Stimulated activated CD4-positive, alpha-beta T cell treated with anti-CD3 and anti-CD28 coated beads, Interleukin-4, amount 100 ng/mL, for 4 hours (primary cell): ENCODE measurements at regions not wholly inside any gene's neighbourhood (a gene's known extent, or its start where the extent isn't known, plus 50 kb on each side); places are given as distances from the start of the nearest gene placed in this dataset.

Experiments used
- DNase-seq, 2 experiments: peaks; one replicate each; pipeline ENCODE4 v3.0.0-alpha.2; 2020

DNA sequence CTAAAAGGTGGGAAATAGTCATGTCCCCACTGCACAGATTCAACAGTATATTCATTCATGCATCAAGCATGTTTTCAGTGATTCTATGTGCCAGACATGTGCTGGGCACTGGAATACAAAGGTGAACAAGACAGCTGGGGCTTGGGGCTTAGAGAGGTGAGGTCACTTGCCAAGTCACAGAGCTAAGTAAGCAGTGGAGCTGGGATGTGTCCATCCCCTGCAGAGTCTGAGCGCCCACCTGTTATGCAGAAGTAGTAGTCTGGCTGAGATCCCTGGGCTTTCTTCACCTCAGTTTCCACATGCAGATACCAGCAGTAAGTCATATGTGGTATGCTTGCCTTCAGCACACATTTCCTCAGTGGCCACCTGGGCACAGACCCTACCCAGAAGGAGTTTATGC, 263.8 kb downstream of the DHX35 start:
- DNase-seq, result no peak

DNA sequence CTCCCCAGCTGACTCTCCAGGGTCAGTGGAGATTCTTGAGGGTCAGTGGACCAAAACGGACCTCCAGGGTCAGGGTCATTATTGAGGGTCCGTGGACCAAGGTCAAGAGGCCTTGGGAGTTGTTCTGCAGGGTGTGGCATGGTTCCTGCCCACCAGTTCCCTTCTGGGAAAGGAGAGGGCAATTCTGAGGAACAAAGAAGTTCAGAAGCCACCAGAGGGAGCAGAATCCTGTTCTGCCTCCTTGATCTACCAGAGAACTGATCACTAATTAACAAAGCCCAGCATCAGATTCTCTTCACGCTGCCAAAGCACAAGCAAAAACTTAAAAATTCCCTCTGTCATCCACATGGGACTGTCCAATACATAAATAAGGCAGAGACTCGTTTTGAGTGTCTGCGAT, 263.4 kb downstream of the DHX35 start:
- no peak for DNase-seq

DNA sequence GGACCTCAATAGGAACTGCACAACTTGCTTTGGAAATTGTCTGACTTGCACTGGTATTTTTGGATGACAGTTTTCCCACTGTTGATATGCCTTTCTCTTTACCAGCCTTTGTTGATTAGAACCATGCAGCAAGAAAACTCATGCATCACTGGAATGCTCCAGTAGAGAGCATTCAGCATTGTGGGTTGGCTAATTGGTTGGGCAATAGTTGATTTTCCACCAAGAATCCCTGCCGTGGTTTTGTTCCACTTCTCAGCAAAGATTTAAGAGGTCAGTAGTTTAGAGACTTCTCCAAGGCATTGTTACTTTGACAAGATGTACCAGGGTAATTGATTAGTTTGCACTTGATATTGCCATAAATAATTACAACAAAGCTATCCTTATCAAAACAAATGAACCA, 260.0 kb downstream of the DHX35 start:
- no peak for DNase-seq

DNA sequence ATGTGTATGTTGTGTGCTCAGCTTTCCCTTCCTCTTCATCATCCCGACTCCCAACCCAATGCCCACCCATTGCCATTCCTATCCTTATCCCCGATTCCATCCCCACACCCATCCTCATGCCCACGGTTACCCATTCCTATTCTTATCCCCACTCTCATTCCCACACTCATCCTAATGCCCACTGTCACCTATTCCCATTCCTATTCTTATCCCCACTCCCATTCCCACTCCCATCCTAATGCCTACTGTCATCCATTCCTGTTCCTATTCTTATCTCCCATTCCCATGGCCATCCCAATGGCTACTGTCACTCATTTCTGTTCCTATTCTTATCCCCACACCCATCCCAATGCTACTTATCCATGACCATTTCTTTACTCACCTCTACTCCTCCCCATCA, 254.1 kb downstream of the DHX35 start:
- DNase-seq, result no peak

DNA sequence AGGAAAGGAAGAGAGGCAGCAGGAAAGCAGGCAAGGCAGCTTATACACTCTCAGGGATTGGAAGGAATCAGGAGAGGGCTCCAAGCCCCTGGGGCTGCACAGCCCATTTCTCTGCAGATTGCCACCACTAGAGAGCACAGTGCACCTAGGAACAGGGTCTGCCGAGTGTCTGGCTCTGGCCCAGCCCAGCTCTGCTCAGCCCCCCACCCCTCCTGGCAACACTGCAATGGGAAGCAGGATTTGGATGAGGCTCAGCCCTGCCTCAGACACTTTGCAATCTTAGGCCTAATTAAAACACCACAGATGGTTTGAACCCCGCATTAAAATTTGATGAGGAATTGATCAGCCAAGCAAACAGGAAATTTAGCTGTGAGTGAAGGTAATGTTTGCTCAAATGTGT, 252.7 kb downstream of the DHX35 start:
- DNase-seq, result no peak

DNA sequence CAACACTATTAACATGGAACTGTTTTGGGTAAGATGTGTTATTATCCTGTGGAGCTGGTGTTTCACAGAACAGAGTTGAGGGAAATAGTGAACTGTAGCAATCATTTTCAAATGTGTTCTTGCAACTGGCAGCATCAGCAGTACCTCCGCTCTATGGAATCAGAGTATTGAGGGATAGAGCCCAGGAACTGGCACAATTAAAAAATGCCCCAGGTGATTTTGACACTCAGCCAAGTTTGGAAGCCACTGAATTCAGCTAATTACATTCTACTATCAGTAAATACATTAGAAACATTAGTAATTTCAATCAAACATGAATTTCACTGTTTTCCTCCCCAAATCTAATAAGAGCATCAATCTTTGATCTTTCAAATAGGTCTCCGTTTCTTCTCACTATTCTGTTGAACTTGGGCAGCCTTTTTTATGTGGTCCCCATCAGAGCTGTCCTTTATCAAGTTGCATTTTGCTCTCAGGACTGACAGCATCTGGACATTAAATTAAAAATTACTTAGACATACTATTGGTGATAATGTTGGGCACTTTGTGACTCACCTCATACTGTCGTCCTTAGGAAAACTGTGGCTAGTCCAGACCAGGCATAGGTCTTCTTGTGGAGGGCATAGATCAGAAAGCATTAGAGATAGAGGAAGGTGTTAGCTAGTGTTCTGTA, 251.5 kb downstream of the DHX35 start:
- no peak for DNase-seq

DNA sequence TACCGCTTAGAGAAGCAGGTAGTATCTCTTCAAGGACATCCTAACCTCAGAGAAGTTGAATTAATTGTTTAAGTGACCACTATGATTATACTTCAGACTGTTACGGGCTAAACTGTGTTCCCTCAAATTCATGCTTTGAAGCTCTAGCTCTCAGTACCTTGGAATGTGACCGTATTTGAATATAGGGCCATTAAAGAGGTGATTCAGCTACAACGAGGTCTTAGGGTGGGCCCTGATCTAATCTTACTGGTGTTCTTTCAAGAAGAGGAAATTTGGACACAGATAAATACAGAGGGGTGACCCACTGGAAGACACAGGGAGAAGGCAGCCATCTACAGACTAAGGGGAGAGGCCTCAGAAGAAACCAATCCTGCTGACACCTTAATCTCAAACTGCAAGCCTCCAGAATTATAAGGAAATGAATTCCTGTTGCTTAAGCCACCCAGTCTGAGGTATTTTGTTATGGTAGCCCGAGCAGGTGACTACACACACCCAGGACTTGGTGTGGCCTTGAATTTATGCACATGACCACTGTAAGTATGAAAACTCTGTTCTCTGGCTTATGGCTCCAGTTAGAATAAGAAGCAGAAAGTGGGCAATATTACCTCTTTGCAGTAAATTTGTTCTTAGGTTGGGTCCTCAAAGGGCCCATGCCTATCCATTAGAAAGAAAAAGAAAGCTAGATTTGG, 249.1 kb downstream of the DHX35 start:
- DNase-seq, result no peak

DNA sequence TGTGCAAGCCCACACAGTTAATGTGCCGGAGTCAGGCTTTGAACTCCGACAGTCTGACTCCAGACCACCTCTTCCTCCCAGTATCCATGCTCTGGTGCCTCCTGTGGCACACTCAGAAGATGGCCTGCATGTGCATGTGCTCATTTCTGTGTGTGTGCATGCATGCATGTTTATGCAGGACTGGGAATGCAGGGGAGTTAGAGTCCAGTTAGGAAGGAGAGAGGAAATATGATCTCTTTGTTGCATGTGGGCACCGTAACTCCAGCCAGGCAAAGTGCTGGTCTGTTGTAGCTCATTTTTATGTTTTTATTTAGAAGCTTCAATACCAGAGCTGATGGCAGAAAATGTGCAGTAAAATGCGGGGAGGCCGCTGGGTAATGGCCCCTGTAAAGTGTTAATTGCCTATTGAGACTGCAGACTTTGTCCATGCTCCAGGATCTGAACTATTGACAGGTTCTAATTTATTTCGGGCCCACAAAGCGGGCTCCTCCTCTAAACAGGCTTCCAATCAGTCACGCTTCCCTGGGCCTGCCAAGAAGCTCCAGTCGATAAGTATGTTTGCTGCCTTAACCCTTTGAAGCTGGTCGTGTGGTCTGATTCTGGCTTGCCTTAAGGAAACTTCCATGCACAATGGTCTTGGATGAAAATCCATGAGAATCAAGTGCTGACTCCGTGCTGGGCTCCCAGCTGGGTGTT, 248.3 kb downstream of the DHX35 start:
- DNase-seq, result no peak

DNA sequence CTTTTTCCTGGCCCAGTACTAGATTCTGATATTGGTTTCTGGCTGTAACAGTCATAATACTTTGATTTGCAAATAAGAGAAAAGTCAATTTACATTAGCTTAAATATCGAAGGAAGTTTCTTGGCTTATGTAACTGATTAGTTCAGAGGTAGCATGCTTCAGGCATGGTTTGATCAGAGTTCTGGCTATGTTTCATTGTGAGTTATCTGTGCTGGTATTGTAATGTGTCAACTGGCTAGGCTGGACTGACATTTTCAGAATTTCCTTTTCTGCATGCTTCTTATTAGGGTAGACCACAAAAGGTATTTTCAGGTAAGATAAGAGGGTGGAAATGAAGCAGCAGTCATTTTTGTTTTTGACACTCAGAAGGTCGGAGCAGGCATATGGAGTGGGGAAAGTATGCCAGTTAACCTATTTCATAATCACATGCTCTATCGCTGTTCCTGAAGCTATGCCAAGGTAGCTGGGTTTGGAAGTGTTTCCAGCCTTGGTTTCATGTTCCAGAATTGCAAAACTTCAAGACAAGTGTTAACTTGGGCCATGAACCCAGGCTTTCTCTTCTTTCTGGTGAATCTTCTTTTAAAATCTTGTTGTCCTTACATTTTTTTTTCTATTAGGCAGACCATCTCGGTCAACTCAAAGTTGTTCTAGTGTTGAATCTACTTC, 244.9 kb downstream of the DHX35 start:
- DNase-seq, result no peak

DNA sequence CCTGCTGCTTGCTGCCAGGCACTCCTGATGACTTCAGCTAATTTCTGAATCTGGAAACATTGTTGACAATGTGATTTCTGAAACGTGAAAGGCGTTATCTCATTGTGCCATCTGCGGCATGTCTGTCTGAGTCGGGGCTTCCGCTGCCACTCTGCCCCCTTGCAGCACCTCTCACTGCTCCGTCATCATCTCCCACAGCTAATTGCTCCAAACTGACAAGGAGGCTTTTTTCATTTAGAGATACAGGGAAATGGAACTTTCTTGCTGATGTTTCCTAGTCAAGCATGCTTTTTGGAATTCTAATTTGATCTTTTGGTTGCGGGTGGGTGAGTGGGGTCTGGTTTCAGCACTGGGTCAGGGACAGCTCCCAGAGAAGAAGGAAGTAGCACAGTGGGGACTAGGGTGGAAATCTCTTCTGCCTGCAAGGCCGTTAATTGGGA, 233.5 kb downstream of the DHX35 start:
- no peak for DNase-seq

DNA sequence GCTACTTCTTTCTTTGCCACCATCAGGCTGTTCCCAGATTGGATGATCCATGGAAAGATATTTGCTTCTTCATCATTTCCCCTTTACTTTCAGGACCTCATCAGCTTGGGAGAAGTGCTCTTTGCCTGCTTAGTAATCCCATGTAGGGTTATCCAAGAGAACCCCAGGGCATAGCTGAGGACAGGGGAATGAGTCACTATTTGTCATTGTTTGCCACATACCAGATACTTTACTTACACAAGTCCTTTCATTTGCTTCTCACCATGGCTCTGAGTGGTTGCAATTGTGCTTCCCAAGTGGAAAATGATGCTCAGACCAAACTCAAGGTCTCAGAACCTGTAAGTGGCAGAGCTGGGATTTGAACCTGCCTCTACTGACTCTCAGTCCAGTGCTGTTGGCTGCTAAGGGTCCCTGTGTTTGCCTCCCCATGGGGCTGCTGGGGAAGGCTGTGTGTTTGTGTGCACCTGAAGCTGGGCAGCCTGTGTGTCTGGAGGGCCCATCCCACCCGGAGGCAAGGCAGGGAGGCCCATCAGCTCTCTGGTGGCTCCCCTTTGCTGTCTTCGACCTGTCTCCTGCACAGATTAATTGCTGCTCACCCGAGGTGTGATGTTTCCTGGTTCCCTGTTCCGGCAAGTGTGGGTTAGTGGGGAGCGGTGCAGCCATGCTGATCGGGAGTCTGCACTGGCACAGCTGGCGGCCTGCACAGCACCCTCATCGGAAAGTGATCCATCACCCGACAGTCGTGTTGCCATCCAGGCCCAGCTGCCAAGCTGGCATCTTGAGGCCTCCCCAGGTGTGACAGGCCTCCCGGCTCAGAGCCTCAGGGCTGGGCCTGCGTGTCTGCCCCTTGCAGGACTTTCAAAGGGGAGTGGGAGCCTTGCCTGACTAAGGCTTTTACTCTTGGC, 228.8 kb downstream of the DHX35 start:
- no peak for DNase-seq

DNA sequence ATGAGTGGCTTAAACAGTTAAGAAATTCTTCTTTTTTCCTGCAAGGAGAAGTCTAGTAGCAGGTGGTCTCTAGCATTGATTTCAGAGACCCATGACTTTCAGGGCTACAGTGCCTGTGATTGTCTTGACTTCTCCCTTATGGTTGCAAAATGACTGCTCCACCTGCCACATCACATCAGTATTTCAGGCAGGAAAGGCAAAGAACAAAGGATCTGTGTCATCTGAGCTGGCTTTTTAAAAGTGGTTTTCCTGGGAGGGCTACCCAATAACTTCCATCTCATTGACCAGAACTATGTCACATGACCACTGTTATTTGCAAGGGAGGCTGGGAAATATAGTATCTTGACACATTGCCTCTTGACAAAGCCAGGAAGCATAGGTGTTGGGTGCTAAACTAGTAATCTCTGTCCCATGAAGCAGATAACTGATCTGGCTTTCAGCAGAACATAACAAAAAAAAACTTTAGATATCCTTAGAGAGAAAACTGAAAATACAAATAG, 226.2 kb downstream of the DHX35 start:
- no peak for DNase-seq

DNA sequence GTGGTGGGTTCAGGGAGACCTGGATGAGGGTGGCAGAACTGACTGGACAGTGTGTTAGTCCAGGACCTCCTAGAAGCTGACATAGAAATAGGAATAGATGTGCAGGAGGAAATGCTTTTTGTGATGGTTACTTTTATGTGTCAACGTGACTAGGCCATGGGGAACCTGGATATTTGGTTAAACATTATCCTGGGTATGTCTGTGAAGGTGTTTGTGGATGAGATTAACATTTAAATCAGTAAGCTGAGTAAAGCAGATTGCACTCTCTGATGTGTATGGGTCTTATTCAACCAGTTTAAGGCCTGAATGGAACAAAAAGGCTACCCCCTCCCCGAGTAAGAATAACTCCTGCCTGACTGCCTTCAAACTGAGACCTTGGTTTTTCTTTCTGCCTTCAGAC, 219.3 kb downstream of the DHX35 start:
- DNase-seq, result no peak

DNA sequence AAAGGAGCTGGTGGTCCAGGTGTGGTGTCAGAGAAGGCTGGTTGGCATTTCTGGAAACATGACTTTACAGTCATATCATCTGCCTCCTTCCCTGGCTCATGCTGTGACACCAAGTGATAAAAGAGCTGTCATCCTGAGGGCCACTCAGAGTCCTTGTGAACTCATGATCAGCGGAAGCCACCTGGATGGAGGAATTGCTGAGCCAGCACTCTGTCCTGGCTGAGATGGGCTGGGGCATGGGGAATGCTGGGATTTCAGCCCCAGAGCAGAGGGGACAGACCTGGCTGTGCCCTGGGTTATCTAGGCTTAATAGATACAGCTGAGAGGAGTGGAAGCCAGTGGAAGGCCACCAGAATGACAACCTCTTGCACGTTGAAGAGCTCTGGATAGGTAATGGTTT, 214.3 kb downstream of the DHX35 start:
- no peak for DNase-seq

DNA sequence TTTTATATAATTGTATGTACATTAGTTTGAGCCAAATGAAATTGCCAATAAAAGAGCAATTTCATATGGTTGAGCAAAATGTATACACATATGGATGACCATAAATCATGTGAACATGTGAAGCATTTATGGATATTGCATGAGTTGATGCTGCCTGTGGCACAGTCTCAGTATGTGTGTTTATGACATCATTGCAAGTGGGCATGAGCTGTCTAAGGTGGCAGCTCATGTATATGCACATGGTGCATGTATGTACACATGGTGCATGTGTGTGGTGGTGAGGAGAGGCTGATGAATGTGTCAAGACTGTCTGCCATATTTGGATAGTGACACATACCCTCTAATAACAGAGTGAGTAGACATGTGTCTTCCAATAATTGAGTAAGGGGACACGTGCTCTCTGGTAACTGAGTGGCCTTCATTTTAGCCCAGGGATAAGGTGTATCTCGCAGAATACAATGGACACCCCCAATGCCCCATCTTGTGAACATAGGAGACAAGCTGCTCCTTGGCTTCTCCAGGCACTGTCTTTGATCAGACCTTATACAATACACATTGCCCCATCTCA, 208.8 kb downstream of the DHX35 start:
- no peak for DNase-seq

DNA sequence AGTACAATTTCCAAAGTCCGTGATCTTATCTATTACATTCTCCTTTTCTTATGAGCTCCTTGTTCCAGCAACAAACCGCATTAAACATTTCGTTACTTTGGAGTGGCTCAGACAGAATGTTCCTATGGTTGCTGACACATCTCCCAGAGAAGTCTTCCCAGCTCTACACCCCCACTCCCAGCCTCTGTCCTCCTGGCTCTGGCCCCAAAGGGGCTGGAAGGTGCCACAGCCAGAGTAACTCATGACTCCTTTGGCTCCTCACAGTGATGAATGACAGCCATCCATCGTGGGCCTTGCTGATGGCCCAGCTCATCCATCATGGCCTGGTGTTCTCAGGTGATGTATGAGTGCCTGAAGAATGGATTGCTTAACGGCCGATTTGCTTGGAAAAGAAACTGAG, 203.0 kb downstream of the DHX35 start:
- DNase-seq, result no peak

DNA sequence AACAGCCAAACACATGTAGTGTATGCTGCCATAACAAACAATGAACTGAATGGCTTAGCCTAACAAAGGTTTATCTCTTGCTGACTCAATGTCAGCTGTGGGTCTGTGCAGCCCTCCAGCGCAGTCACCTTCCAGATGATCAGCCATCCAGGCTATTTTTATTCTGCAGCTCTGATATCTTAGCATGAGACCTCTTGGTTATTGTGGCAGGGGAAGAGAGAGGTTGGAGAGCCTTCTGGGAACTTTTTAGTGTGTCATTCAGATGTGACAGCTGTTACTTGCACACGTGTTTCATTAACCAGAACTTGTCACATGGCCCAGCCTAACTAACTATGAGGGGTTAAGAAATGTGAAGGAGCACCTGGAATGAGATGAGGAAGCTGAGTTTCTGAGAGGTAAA, 202.5 kb downstream of the DHX35 start:
- no peak for DNase-seq

DNA sequence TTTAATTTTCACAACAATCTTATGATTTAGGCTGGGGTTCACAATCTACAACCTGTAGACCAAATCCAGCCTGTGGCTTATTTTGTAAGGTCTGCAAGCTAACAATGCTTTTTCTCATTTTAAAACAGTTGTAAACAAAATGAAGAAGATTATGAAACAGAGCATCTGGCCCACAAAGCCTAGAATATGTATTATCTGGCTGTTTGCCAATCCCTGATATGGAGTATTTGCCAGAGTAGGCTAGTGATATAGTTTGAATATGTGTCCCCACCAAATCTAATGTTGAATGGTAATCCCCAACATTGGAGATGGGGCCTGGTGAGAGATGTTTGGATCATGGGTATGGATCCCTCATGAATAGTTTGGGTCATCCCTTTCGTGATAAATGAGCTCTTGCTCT, 201.8 kb downstream of the DHX35 start:
- DNase-seq, result no peak

DNA sequence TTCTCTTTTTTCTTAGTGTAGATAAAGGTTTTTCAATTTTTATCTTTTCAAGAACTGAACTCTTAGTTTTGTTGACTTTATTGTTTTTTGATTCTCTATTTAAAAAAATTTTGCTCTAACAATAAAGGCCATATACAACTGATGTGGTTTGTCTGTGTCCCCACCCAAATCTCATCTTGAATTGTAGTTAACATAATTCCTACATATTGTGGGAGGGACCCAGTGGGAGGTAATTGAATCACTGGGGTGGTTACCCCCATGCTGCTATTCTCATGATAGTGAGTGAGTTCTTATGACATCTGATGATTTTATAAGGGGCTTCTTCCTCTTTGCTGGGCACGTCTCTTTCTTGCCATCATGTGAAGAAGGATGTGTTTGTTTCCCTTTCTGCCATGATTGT, 199.8 kb downstream of the DHX35 start:
- no peak for DNase-seq

DNA sequence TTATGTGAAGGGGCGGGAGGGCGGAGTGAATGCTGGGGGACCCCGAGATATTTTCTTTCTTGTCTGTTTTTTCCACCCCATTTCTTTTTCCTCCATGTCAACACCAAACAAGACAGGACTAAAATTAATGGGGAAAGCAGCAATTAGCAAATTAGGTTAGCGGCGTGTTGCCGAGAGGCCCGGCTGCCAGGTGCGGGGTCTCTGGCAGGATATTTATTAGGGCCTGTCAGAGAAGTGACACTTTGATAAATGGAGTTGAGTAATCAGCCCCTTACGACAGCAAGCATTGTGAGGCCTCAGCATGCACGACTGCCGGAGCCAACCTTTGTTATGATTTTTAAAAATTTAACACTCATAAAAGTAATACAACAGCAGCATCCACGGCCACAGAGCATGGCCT, 193.8 kb downstream of the DHX35 start:
- no peak for DNase-seq

DNA sequence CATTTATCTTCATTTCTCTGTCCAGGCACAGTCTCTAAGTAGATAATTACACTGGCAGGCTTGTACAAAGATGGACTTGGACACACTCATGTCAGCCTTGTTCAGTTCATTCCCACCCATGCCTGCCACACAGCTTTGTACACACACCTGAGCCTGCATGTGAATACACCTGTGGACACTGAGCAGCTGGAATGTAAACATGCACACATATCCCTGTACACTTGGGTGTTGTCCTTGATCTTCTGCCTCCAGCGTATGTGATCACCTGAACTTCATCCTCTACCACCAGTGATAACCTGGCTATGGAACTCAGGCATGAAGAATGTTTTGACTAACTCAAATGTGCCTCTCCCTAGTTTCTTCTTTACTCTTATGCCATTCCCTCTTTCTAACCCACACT, 190.6 kb downstream of the DHX35 start:
- no peak for DNase-seq

DNA sequence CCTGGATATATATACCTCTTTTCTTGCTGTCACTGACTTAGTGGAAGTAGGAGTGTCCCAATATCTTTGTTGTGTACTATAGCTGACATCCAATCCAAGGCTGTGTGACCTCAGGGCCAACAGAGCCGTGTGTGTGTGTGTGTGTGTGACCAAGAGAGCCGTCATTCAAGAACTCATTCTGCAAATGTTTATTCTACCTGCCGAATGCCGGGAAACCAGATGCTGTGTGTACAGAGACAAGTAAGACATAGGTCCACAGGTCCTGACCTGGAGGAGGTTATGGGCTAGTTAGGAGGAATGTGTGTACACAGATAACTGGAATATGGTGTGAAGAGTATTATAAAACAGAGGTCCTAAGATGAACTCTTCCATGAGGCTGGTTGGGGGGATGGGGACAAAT, 190.0 kb downstream of the DHX35 start:
- DNase-seq, result no peak
